ENCODE measurements at regions not wholly inside any gene's neighbourhood (a gene's known extent, or its start where the extent isn't known, plus 50 kb on each side); places are given as distances from the start of the nearest gene placed in this dataset.

DNA sequence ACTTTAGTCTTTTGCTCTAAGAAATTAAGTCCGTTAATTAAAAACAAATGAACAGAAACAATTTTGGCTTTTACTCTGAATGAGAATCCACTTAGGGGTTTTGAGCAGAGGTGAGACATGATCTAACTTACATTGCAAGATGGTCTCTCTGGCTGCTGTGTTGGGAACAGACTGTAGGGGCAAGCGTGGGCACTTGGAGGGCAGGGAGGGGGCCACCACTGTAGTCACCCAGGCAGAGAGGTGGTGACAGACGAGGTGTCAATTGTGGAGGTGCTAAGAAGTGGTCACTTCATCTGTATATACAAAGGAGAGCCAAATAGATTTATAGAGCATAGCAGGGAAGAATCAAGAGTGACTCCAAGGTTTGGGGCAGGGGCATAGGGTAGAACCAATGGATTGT lies 71.1 kb upstream of the IRF2BP2 start:
- DNase-seq, result no peak

DNA sequence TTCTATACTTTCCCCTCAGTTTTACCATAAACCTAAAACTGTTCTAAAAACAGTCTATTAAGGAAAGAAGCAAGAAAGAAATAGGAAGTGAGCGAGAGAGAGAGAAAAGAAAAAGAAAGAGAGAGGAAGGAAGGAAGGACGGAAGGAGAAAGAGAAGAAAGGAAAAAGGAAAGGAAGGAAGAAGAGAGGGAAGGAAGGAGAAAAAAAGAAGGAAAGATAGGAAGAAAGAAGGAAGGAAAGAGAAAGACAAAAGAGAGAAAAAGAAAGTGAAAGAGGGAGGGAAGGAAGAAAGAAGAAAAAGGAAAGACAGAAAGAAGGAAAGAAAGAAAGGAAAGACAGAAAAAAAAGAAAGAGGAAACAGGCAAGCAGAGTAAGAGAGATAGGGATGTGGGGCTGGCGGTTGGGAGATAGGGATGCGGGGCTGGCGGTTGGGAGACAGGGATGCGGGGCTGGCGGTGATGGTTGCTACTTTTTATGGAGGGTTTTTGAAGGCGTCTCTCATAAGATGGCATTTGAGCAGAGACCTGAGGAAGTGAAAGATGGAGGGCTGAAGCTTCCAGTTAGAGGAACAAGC lies 70.4 kb upstream of the IRF2BP2 start:
- no peak for DNase-seq

DNA sequence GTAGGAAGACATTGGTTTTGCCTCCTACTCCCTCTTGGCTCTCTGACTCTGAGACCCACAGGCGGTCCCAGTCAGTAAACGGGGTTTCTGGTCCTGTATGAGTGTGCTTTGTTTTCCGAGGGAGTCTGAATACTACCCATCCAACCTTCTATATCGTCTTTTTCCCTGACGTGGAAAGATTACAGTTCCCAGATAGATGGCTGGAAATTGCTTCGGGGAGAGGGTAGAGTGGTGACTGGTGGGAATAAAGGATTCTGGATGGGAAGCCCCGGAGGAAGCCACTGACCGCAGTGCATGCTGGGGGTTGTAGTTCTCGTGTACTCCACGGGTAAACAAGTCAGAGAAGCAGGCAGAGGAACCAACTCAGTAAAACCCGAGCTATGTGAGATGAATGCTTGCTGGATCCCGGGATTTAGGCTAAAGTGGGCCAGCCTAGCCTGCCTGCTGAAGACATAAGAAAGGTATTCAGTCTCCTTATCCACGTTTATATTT lies 66.2 kb upstream of the IRF2BP2 start:
- DNase-seq, result no peak

DNA sequence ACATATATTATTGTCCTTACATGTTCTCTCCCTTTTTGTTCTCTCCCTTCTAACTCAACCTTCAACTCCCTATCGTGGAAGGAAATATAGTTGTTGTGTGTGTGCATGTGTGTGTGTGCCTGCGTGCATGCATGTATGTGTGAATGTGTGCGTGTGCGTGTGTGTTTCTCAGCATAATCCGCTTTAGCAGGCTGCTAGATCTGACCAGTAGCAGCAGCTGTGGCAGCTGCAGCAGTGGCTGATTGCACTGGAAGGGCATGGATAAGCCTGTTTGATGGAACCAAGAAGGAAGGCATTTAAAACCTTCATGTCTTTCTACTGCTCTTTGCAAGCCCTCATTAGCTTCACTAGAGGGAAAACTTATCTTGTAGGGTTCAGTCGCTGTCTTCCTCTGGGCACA lies 65.6 kb upstream of the IRF2BP2 start:
- no peak for DNase-seq

DNA sequence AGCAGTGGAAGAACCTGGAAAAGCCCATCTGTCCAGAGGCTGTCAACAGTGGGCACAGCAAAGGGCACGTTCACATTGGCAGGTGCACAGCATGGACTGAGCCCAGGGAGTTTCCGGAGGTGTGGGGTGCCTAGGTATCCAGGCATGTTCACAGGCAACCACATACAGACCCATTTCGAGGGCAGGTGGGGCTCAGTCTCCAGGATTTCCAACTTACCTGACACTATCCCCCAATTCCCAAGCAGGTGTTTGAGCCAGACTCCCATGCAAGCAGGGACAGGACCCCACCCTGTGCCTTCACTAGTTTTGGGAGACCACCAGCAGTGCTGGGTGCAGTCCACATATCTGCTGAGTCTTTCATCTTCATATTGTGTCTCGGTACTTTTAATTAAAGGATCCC lies 65.0 kb upstream of the IRF2BP2 start:
- no peak for DNase-seq

DNA sequence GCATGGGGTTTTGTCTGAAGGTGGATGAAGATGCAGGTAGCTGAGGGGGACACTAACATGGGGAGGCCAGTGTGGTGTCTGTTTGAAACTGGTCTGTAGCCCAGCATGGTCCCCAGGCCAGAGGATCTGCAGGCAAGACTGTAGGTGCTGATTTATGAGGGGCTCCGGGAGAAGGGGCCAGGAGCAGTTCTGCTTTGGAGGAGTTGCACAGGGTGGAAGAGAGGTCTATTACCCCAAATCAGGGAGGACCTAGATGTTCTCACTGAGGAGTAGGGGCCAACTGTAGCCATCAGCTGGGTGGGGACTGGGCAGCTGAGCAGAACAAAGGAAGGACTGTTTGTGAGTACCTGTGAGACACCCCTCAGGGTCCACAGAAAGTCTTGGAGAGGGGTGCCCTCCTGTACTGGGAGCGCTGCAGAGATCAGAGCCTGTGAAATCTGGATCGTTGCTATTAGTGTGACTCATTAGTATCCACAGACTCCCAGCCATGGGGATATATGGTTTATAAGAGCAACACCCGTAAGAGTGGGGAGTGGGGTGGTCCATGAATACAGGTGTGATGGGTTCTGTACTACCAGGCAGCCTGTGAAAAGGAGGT lies 64.3 kb upstream of the IRF2BP2 start:
- DNase-seq, result no peak

DNA sequence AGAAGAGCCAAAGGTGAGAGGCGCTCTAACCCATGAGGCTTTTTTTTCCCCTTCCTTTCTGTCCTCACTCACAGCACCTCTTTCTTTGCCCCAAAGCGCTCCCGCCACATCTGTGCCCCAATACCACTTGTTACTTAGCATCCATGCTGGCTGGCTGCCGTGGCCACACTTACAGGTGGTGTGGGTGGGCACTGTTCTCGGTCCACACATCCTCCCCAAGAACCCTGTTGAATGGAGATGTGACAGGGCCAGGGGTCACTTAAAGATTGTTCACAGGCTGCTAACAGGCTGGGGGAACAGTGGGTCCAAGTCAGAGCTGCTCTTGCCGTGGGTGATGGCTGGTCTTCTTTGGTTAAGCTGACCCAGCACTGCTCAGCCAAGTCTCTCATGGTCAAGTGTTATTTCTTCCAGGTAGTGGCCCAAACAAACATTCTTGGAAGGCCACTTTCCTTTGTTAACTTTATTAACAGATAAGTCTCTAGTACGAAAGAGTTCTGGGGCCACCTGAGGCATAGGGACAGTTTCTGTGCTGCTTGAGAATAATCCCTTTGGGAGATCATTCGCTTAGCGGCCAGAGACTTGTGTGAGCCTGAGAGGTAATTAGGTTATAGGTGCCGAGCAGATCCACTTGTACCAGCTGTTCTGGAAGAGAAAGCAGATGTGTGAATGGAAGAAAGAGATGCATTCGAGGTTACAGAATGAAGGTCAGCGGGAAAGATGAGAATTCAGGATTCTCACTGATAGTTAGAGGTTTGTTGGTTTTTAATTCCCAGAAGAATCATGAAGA lies 62.6 kb upstream of the IRF2BP2 start:
- DNase-seq, result no peak

DNA sequence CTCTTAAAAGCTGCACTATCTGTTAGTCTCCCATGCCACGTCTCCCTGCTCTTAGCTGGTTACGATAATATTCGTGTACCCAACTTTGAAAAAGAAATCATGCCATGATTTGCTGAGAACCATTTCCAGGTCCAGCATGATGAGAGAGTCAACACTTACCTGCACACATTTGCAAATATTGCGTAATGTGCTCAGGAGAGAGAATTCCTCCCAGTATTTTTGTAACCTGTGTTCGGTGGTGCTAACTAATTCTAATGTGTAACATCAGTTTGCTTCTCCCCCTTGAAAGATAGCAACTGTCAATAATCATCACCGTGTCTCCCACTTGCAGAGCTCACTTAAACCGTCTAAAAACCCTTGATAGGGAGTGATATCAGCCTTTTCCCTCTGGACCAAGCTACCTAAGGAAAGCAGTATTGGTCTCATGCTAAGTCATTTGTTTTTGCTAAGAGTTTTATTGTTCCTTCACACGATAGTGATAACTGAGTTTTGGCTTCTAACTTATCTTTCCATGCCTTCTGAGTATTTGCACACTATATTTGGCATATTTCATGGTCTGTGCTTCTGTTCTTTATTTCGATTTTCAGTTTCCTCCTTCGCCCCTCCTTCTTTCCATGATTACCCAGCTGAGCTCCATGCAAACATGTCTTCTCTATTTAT lies 61.1 kb upstream of the IRF2BP2 start:
- no peak for DNase-seq

DNA sequence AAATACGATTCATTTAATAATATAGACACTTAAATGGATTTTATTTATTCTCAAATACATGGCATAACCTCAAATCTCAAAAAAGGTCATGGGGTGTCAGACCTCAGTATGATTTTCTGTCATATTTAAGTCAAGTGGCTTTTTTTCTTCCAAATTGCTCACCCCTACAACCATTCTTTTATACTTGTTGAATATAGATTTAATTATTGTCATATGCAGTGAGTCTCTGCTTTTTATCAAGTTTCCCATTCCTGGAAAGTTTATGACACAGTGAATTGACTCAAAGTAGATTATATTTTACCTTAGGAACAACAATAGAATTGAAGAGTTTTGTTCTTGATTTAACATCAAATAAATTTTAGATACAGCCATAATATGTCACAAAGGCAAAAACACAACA lies 59.5 kb upstream of the IRF2BP2 start:
- no peak for DNase-seq

DNA sequence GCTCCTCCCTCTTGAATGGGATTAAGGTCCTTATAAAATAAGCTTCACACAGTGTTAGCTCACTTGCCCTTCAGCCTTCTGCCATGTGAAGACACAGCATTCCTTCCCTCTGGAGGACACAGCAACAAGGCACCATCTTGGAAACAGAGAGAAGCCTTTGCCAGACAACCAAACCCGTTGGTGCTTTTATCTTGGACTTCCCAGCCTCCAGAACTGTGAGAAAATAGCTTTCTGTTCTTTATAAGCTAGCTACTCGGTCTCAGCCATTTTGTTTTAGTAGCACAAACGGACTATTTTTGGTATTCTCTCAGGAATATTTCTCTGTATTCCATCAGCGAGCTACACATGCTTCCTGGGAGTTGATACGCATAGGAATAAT lies 58.6 kb upstream of the IRF2BP2 start:
- DNase-seq, result no peak

DNA sequence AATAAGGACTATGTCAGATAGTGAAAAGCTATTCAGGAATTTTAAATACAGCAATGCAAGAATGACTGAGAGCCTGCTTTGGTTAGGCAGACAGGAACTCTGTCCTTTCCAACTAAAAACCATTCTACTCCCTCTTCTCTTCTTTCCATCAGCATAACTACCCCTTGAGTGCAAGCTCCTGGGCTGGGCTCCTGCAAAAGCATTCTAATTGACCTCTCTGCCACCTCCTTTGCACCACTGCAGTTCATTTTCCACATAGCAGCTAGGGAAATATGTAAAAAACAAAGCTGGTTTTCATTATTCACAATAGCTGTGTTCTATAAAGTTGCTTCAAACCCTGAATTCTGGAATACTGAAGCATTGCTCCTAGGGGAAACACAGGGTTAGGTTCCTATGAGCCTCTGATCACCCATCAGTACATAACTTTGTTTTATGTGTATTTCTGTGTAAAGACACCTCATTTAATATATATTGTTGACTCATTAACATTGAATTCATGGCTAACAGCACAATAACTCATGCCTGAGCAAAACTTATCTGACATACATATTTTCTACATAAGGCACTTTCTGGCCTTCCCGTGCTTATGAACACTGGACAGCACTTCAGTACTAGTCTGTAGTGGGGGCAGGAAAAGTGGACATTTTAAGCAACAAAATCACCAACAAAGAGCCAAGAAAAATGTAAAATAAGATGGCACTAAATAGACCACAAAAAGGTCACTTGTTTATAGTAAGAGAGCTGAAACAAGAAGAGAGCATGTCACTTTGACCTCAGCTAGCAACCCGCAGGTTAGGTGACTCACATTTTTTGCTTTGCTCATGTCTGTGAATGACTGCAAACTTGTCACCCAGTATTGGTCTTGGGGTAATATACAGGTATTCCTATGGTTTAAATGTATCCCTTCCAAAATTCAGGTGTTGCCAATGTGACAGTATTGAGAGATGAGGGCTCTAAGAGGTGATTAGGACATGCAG lies 57.9 kb upstream of the IRF2BP2 start:
- DNase-seq, result no peak

DNA sequence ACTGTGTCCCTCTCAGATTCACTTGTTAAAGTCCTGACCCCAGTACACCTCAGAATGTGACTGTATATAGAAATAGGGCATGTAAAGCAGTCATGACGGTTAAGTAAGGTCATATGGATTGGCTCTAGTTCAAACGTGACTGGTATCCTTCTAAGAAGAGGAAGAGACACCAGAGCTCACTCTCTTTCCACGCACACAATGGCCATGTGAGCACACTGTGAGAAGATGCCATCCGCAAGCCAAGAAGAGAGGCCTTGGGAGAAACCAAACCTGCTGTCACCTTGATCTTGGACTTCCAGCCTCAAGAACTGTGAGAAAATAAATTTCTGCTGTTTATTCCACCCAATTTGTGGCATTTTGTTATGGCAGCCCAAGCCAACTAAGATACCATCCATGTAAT lies 56.8 kb upstream of the IRF2BP2 start:
- DNase-seq, result no peak

DNA sequence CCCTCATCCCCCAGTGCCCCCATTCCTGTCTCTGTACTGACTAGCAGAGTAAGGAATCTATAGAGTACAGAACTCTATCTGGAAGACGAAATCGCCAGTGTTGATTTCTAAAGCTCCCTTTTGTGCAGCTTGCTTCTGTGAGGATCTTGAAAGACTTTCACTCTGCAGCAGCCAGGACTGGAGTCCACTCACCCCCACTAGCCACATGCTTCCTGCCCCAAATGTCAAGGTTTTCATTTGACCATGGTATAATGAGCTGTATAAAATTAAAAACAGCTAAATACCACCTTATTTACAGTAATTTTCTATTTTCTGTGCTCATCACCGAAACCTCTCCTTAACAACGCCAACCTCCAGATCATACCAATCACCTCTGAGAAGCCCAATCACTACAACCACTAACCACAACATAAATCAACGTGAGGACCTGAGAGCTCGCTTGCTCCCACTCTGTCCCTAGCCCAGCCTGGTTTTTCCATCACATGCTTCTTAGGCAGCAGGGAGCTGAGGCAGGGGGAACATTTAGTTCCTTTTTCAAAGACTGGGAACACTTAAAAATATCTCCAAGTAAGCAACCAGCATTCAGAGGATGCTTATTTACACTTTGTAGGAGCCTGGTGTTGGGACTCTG lies 56.1 kb upstream of the IRF2BP2 start:
- no peak for DNase-seq

DNA sequence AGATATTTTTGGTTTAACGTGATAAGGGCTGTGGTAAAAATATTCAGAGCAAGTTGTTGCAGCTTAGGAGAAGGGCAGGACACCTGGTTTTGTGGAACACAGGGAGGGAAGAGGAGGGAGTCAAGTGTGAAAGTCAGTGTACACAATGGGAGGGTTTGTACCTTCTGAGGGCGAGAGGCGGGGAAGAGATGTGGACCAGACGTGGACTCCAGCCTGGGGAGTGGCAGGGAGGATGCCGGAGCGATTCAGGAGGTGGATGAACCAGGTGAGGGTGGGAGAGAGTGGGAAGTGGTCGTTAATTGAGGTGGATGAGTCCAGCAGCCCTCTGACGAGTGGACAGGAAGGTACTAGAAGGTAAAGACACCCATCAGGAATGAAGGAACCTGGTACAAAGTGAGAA lies 52.2 kb upstream of the IRF2BP2 start:
- no peak for DNase-seq

DNA sequence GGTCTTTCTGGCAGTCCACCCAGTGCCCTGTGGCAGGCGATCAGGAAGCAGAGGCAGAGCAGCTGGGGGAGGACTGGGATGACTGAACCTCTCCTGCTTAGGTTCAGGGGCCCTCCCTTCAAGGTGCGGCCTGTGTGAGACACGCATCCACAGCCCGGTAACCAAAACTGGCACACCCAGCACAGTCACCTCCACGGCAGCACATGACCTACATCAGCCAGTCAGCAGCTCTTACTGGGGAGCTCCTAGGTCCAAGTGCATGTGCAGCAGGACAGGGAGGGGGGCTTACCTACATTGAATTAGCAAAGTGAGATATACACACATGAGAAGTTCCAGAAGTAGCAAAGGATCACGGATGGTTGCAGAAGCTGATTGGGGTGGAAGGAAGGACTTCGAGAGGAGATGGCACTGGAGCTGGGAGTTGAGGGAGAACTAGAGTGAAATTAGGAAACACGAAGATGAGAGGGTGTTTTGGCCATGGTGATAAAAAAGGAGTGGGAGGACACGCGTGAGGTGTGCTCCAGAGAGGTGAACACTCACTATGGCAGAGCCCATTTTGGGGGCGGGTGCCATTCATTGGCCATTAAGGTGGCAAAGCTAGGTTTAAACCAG lies 51.4 kb upstream of the IRF2BP2 start:
- no peak for DNase-seq

DNA sequence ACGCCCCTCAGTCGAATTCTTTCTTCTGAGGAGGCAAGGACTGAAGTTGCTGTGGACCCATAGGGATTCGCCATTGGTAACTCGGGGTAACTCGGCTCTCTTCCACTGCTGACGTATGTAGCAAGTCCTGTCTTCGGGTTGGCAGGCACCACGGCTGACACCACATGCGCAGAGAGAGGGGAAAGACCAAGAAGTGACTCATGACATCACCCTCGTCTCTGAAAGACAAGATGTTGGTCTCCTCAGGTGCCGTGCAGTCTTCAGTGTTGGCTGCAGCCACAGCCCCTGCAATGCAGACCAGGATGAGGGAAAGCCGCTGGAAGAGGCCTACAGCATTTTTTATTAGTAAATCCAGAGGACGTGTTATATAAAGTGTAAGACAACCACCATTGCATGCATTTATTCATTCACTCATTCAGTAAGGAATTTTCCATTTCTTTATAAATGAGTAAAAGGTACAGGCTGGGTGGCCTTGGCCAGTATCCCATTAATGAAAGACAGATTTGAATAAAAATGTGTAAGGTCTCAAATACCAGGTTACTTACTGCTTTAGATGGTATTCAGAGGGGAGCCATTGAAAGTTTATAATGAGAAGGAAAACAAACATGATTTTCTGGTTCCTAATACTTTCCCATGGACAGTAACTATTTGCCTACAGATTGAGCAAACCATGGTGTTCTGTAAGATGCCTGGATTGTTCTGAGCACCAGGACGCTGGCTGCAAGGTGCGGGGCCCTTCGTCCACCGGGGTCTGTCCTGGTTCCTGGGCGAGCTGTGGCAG lies 50.7 kb upstream of the IRF2BP2 start:
- DNase-seq, result no peak
